HG02973 (cell line): ENCODE measurements at regions not wholly inside any gene's neighbourhood (a gene's known extent, or its start where the extent isn't known, plus 50 kb on each side); places are given as distances from the start of the nearest gene placed in this dataset.
A peak's percentile ranks its signal among the peaks of the same experiment; 100 is the strongest.

Experiments used
- ATAC-seq: cut with Tn5 transposase; IDR thresholded peaks from one replicate; pipeline ENCODE4 v1.9.1; 2021; ENCODE audit warnings: moderate library complexity; ENCODE audit not compliant: unreplicated experiment

DNA sequence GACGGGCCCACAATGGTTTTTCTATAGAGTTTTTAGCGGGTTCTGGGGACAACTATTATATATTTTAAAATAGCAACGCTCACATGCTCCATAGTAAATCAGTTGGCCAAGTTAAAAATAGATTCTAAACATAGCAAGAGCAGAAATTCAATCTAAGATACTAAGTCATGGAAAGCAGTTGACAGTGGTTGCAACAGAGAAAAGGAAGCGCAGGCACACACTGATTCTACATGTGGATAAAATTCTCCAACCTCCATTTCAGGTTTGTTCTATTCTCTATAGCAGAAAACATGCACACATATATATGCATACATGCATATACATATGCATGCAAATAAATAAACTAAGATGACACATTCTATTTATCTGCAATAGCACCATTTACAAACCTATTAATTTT is 89.6 kb upstream of the HNRNPU start:
- ATAC-seq = no peak

DNA sequence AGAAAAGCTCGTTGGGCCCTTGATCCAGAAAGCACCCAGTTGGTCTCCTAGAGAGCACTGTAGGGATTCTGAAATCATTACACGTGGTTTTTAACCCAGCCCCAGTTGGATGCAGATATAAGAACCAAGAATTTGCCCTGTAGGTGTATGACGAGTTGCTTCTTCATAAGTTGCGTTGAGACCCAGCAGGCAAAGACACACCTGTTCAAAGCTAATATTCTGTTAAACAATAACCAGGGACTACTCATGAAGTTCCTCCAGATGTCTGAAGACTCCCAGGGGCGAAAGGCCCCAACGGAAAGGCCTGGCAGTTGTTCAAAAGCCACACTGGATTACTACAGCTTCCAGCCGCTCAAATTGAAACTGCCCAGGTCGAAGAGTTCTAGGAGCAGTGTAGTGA is 88.6 kb upstream of the HNRNPU start:
- peak; percentile 90 for ATAC-seq

DNA sequence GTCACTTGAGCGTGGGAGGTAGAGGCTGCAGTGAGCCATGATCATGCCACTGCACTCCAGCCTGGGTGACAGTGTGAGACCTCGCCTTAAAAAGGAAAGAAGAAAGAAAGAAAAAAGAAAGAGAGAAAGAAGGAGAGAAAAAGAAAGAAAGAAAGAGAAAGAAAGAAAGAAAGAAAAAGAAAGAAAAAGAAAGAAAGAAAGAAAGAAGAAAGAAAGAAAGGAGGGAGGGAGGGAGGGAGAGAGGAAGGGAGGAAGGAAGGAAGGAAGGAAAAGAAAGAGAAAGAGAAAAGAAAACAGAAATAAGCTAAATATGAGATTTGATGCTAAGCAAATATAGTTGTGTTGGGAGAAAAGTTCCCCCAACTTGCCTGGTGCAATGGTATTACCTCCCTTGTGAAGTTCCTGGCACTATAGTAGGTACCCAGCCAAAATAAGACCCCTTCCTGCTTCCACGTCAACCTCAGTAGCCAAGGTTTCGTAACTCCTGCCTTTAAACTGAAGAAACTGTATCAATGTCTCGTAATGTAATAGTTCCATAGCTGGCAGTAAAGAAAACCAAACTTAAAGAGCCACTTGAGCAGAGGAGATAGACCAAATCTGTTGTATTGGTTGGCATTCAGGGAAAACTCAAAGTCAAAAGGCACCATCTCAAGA is 88.1 kb upstream of the HNRNPU start:
- no peak for ATAC-seq

DNA sequence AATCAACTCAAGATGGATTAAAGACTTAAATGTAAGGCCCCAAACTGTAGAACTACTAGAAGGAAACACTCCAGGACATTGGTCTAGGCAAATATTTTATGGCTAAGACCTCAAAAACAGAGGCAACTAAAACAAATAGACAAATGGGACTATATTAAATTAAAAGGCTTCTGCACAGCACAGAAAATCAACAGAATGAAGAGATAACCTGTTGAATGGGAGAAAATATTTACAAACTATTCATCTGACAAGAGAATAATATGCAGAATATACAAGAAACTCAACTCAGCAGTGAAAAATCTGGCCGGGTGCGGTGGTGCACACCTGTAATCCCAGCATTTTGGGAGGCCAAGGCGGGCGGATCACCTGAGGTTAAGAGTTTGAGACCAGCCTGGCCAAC is 84.1 kb upstream of the HNRNPU start:
- ATAC-seq = no peak

DNA sequence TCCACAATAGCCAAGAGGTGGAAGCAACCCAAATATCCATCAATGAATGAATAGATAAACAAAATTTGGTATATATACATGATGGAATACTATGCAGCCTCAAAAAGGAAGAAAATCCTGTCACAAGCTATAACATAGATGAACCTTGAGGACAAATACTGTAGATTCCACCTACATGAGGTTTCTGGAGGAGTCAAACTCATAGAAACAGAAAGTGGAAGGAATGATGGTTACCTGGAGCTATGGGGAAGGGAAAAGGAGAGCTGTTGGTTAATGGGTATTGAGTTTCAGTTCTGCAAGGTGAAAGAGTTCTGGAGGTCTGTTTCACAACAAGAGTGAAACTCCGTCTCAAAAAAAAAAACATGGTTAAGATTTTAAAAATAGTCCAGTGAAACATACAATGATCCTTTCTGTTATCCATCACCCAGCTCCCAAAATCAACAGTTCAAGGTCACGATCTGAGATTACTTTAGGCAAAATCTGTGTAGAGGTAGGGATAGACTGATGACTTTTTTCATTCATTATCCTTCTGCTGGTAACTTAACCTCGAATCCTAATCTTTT is 80.8 kb upstream of the HNRNPU start:
- peak; percentile 78 for ATAC-seq

DNA sequence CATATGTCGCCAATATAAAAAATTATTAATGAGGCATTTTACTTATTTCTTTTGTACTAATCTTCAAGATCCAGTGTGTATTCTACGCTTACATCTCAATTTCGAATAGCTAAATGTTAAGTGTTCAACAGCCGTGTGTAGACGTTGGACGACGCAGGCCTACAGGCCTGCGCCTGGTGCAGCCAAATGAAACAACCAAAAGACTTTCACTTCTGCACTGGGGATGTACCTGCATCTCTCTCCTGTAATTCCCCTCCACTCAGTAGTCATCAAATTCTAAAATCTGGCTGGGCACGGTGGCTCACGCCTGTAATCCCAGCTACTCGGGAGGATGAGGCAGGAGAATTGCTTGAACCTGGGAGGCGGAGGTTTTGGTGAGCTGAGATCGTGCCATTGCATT is 76.8 kb upstream of the HNRNPU start:
- ATAC-seq = peak; percentile 74

DNA sequence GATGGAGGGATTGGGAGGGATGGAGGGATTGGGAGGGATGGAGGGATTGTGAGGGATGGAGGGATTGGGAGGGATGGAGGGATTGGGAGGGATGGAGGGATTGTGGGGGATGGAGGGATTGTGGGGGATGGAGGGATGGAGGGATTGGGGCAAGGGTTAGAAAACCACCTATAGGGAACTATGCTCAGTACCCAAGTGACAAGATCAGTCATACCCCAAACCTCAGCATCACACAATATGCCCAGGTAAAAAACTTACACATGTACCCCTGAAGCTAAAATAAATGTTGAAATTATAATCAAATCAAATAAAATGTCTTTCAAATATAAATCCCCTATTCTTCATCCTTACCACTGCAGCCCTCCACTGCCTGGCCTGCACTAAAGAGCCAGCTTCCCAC is 72.8 kb upstream of the HNRNPU start:
- ATAC-seq = no peak

DNA sequence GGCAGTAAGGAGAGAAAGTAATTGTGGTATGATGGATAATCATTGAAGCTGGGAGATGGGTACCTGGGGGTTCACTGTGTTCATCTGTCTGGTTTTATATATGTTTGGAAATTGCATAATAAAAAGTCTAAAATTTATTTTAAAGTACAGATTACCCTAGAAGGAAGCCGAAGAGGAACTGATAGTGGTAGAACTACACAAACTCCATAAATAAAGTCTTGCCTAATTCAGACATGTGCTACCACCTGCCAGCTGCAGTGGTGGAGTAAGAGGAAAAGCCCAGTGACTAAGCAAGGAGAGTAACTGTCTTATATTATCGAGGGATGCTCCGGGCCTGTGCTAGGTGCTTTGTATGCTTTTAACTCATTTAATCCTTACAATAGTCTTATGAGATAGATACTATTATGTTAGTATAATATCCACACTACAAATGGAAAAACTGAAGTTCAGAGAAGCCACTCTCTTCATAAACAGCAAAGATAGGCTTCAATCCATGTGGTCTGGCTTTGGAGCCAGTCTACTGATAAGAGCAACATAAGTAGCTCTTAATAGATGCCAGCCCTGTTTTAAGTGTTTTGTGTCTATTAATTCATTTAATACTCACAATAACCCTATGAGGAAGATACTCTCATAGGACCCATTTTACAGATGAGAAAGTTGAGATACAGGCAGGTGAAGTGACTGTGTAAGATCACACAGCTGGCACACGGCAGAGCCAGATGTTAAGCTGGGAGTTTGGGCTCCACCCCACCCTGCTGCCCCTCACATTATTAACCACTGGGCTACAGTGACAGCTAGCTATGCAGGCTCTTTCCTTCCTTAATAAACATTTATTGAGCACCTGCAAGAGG is 56.8 kb upstream of the HNRNPU start:
- peak; percentile 74 for ATAC-seq

DNA sequence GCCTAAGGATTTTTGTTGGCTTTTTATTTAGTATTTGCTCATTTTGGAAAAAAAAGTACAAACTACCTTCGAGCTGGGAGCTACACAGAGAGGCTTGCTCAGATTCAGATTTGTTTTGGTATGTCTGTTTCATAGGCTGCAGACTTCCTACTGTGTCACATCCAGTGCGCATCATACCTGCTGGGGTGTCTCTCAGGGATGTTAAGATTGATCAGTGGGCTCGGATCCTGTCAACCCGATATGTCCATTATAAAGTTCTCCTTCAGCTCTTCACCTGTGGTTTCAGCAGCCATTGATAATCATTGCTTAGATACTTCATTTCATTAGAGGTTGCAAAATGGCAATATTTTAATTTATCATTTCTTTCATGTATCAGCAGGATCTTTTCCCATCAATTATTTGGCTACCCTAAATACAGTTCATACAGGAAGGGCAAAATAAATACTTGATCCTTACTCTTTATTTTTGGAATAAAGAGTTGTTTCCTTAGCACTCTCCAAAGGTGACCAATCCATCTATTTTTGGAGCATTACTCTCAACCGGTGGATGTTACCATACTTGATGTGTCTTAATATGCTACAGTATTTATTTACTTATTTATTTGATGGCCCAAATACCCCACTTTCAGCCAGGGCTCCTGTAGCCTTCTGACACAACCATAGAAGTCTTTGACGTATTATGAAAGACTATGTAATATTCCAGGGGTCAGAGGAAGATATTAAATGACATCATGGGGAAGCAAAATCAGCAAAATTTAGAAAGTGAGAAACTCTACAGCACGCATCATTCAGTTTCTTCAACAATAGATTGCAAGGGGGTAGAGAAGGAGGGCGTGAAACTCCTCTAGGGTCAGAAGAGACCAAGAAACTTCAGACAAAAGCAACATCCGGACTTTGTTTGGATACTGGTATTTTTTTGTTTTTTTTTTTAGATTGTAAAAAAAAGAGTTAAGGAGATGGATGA is 55.3 kb upstream of the HNRNPU start:
- no peak for ATAC-seq

DNA sequence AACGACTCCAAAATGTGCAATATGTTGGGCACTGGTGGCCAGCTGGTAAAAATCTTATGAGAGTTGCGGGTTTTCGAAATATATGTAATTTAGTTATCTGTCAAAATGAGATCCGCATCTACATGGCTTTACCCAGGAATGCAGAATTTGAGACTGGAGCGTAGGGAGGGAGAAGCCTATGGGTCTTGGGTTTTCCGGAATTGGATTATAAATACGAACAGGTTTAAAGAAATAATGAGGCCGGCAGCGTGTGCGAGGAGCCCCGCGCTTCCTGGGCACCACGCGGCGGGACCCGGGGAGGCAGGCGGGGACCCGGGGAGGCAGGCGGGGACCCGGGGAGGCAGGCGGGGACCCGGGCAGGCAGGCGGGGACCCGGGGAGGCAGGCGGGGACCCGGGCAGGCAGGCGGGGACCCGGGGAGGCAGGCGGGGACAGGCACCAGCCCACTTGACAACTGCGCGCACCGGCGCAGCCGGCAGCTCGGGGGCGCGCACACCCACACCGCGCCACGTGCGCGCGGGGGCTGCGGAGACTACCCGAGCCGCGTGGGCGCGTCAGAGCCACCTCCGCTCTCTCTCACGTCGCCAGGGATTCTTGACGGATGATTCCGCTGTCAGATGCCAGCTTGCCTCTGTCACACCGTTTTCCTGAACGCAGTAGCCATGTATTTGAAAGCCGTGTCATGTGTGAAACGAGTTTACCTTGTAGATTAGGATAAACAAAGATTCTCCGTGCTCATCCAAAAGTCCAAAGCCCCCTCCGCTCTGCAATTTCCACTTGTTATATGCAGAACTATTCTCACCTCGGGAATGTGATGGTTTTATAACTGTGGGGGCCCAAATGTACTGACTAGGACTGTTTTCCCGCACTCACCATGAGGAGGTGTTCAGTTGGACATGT is 54.3 kb upstream of the HNRNPU start:
- ATAC-seq = peak; percentile 39

DNA sequence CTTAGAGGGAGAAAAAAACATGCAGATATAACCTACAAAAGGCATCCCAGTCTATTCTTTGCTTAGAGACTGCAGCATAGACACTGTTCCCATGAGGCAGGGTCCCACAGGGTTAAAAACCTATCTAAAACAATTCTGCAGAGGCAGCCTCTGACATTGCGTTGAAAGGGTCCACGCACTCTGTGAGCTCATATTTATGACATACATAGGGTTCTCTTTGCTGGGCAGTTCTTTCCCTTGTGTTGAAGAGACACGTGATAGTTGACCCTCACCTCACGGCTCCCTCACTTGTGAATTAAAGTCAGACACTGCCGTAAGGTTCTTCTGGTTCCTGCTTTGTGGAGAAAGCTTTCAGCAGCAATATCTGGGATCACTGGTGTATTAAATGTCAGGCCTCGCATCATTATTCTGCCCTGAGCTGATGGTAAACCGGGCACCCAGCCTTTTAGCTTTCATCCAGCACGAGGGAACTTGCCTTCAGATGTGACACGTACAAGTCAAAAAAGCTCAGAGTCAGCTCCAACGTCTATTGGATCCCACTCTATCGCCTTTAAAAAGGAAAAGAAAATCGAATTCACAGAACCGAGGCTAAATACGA is 52.8 kb upstream of the HNRNPU start:
- ATAC-seq = no peak

DNA sequence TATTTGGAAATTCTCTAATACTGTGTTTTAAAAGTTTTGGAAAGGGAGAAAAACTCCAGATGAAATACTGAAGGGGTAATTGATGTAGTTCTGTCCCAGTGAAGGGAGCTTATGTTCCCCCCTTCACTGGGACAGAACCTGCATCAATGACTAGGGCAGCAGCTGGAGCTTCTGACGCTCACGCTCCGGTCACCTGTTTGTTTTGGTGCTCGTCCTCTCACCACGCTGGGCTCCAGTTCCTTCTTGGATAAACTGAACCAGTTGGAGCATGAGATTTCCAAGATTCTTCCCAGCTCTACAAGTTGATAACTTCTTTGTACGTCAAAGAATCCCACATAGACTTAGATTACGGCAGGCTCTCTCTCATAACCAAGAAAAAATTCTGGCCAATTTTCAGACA is 51.4 kb upstream of the HNRNPU start:
- no peak for ATAC-seq

DNA sequence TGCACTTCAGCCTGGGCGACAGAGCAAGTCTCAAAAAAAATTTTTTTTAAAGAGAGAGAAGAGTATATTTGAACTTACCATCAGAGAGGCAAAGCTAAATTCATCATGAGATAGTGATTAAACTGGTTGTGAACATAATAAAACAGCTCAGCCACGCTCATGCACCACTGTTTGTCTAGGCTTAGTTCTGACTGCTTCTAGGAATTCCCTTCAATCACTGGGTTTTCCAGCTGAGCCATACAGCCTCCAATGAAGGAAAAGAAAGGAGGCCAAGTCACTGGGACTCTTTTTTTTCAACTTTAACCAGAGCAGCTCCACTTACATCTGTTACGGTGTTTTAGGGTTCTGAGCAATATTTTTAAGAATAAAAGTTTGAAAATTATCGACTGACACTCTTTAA is 50.4 kb upstream of the HNRNPU start:
- no peak for ATAC-seq
